ENCODE measurements at regions not wholly inside any gene's neighbourhood (a gene's known extent, or its start where the extent isn't known, plus 50 kb on each side); places are given as distances from the start of the nearest gene placed in this dataset.
"Not testable (repeated sequence)": the region's sequence is repeated elsewhere in the genome, so short reads cannot be mapped to it uniquely, and the experiment has no call there.

DNA sequence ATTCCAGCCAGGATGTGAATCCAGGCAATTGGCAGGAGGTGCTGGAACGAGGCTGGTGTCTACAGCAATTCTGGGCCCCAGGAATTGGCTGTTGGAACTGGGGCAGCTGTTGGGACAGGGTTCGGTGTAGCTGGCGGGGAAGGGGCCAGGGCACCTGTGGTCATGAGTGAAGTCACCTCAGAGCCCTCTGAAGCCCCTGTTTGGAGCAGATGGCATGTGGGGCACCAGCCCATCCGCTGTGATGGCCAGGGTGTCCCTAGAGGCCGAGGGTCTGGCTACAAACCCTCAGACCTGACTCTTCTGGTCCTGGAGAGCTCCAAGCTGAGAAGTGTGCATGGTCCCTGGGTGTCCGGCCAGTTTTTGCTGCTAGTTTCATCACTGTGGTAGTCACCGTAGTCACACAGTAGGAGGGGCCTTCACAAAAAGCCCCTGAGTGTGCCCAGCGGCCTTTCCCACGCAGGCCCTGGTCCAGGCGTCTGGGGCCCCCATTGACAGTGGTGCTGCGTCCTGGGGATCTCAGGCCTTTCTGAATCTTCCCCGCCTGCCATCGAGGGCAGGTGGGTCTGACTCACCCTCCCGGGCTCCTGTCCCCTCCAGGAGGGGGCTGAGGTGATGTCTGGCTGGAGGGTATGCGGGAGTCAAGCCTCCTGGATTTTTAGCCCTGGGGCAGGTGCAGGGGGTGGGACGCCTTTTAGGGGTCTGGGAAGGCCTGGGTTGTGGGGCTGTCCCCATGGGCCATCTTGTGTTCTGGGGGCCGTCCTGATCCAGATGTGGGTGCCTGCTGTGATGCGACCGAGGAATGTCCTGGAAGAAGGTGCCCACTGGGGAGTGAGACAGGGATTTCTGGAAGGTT is 368.0 kb downstream of the TMEM121 start:
- Histone ChIP-seq H3K27ac (no peak overlapping the region), H3K36me3 (no peaks in the 10 kb centered on the region), H3K4me3 (replicated peaks in 1 of 3) (no peak overlapping the region), H3K4me1 (no peaks in the 10 kb centered on the region), H3K27me3 (no peaks in the 10 kb centered on the region), H3K9me3 (no peaks in the 10 kb centered on the region)
- TF ChIP-seq POLR2A (IDR thresholded peaks at IDR 0.05): no peak
- TF ChIP-seq, protein P1, sequence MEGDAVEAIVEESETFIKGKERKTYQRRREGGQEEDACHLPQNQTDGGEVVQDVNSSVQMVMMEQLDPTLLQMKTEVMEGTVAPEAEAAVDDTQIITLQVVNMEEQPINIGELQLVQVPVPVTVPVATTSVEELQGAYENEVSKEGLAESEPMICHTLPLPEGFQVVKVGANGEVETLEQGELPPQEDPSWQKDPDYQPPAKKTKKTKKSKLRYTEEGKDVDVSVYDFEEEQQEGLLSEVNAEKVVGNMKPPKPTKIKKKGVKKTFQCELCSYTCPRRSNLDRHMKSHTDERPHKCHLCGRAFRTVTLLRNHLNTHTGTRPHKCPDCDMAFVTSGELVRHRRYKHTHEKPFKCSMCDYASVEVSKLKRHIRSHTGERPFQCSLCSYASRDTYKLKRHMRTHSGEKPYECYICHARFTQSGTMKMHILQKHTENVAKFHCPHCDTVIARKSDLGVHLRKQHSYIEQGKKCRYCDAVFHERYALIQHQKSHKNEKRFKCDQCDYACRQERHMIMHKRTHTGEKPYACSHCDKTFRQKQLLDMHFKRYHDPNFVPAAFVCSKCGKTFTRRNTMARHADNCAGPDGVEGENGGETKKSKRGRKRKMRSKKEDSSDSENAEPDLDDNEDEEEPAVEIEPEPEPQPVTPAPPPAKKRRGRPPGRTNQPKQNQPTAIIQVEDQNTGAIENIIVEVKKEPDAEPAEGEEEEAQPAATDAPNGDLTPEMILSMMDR (IDR thresholded peaks at IDR 0.05): no peak
- DNase-seq: peak in 1 of 2 donors; percentile 1
- intact Hi-C loops (cut with DNase I): no loop called here
- WGBS, 2 donors: 82 to 84% methylated on average over 11 to 16 of the region's 19 CpGs

DNA sequence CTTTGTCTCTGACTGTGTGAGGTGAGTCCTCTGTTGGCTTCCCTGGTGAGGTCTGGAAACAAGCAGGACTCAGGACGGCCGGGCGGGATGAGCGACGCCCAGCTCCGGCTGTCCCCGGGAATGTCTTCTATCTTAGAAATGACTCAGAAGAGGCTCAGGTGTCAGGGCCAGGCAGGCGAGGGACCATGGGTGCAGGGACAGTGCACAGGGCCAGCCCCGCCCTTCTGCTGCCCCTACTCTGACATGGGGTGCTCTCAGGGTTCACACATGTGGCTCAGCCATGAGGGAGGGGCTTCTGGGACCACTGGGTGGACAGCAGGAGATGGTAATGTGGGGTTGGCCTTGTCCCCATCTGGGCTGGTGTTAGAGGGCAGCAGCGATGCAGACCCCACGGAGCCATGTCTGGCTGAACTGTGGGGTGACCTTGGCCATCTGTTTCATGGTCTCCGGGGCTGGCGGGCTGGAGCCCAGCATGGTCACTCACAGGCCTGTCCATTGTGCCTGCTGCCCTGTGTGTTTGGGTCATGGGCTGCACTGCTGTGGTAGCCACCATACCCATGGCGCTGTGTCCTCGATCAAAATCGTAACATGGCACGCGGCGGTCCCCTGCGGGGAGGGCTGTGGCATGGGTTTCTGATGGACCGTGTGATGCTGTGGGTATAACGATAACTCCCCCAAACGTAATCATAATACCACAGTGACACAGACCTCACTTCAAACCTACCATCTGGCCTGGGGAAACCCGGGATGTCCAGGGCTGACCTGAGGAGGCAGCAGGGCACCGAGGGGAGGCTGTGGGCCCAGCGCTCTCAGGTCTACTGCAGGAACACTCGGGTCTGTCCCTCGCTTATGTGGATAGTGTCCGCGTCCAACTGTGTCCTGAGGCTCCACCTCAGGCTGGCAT is 368.8 kb downstream of the TMEM121 start:
- Histone ChIP-seq H3K4me1 (no peaks in the 10 kb centered on the region), H3K27me3 (no peaks in the 10 kb centered on the region), H3K36me3 (no peaks in the 10 kb centered on the region), H3K27ac (no peak overlapping the region), H3K4me3 (replicated peaks in 1 of 3) (no peak overlapping the region), H3K9me3 (no peaks in the 10 kb centered on the region)
- DNase-seq: no peak
- TF ChIP-seq, protein P1 (IDR thresholded peaks at IDR 0.05): no peak
- no peak for TF ChIP-seq POLR2A (IDR thresholded peaks at IDR 0.05)
- WGBS, 2 donors: 79 to 88% methylated on average over 27 to 28 of the region's 30 CpGs
- intact Hi-C loops (cut with DNase I): no loop called here

DNA sequence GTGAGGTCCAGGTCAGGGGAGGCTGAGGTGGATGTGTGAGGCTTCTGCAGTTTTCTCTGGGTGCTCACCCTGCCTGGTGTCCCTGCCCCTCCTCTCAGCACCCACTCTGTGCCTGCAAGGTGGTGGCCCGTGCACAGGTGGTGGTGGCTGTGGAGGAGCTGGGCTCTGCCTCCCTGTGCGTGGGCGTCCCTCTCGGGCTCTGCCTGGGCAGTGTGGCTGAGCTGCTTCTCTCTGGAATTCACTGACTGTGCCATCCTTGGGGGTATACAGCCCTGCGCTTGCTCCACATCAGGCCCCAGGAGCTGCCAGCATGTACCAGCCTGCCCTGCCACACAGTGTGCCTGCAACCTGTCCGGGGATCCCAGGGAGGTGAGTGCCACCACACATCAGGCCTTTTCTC is 369.8 kb downstream of the TMEM121 start:
- H3K27me3 ChIP-seq; H3K4me1 ChIP-seq; H3K27ac ChIP-seq; H3K9me3 ChIP-seq; H3K36me3 ChIP-seq; DNase-seq; H3K4me3 ChIP-seq (replicated peaks in 1 of 3); intact Hi-C loops (cut with DNase I): not testable (repeated sequence)
- 71 to 78% methylated on average over 3 of the region's 6 CpGs for WGBS, 2 donors

DNA sequence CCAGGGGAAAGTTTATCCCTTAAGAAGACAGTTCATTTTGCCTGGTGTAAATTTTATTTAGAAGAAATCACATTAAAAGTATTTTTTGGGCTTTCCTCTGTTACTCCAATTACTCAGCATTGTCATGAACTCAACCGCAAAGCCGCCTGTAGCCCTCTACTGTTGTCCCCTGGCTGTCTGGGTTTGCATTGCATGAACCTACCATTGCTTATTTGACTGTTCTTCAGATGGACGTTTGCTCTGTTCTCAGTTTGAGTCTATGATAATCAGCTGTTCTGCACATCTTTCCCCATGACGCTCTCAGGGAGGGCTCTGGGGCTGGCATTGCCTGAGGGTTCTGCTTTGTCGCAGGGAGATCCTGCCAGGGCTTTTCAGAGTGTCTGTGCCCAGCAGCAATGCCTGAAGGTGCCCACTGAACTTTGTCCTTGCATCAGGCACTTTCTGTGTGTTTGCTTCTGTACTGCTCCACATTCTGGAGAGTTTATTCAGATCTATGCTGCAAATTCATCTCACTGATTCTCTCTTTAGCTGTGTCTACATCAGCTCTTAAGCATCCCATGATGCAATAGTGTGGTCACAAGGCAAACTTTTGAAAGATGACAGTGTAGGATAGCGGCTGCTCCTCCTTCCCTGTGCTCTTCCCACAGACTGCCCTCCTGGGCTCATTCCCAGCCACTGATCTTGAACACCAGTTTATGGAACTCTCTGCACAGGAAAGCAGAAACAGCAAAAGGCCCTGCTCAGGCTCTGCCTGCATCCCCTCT is 370.8 kb downstream of the TMEM121 start:
- WGBS, 2 donors: 64 to 73% methylated on average over 6 of the region's 6 CpGs
- H3K9me3 ChIP-seq; H3K4me3 ChIP-seq (replicated peaks in 1 of 3); H3K36me3 ChIP-seq; H3K4me1 ChIP-seq; intact Hi-C loops (cut with DNase I); DNase-seq; H3K27ac ChIP-seq; H3K27me3 ChIP-seq: not testable (repeated sequence)

DNA sequence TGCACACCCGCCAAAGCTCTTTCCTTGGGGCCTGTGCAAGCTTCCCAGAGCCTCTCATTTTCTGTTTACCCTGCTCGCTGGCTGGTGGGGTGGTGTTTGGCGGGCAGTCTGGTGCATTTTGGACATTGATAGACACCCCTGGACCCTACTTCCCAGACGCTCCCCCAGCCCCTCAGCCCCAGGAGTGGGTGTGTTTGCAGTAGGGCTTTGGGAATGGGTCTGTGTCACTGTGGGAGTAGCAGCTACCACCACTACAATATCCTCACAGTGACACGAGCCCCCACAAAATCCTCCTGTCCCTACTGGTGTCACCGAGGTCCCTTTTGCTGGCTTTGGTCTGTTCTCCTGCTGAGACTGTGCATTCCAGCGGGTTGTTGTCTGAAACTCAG is 371.3 kb downstream of the TMEM121 start:
- Histone ChIP-seq H3K9me3 (no peaks in the 10 kb centered on the region), H3K27ac (no peak overlapping the region), H3K36me3 (no peaks in the 10 kb centered on the region), H3K4me1 (no peaks in the 10 kb centered on the region), H3K27me3 (no peaks in the 10 kb centered on the region), H3K4me3 (replicated peaks in 1 of 3) (no peak overlapping the region)
- no peak for TF ChIP-seq POLR2A (IDR thresholded peaks at IDR 0.05)
- DNase-seq: no peak
- 77 to 78% methylated on average over 4 to 7 of the region's 7 CpGs for WGBS, 2 donors
- intact Hi-C loops (cut with DNase I): no loop called here

DNA sequence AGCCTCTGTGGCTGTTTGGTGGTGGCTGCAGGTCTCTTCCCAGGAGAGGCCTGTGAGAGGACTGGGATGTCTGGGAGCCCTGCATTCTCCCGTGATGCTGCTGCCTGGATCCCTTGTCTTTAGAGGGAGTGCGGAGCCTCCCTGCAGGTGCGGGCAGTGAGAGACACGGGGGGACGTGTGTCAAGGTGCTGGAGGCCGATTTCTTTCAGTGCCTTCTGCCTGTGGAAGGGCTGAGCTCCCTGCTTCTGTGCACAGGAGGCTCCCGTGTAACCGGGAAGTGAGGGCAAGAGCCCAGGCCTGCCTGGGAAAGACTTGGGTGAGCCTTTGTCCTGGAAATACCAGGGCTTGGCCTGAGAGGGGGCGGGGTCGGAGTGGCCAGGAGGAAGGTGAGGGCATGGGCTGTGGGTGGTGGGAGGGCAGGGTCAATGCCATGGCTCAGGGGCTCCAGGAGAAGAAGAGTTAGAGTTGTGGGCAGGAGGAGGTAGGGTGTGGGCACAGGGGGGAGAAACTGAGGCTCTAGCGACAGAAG is 372.2 kb downstream of the TMEM121 start:
- 87 to 88% methylated on average over 11 of the region's 11 CpGs for WGBS, 2 donors
- no peak for DNase-seq
- intact Hi-C loops (cut with DNase I): no loop called here

More for the DNA sequence above, 372.2 kb downstream of the TMEM121 start:
- Histone ChIP-seq H3K27ac (no peak overlapping the region), H3K4me3 (replicated peaks in 1 of 3) (no peak overlapping the region), H3K4me1 (no peaks in the 10 kb centered on the region), H3K9me3 (no peaks in the 10 kb centered on the region), H3K27me3 (no peaks in the 10 kb centered on the region), H3K36me3 (no peaks in the 10 kb centered on the region)
- no peak for TF ChIP-seq POLR2A (IDR thresholded peaks at IDR 0.05)
- TF ChIP-seq, protein P1 (IDR thresholded peaks at IDR 0.05): no peak
